ENCODE measurements at regions not wholly inside any gene's neighbourhood (a gene's known extent, or its start where the extent isn't known, plus 50 kb on each side); places are given as distances from the start of the nearest gene placed in this dataset.
"Not testable (repeated sequence)": the region's sequence is repeated elsewhere in the genome, so short reads cannot be mapped to it uniquely, and the experiment has no call there.

GRCh38 chr19:23547156-23547555, 139.9 kb downstream of the ZNF675 start:
- H3K36me3 Mint-ChIP-seq, result no peaks in the 10 kb centered on the region
- DNase-seq, result no peak
- no peaks in the 10 kb centered on the region for H3K4me1 Mint-ChIP-seq
- no peak overlapping the region for H3K4me3 Mint-ChIP-seq
- peaks cover 59% of the 10 kb centered on the region for H3K9me3 Mint-ChIP-seq
- H3K27me3 Mint-ChIP-seq, result no peaks in the 10 kb centered on the region
- H3K27ac Mint-ChIP-seq, result no peak overlapping the region
- CTCF ChIA-PET, result no interaction called here

GRCh38 chr19:23543351-23543750, 143.7 kb downstream of the ZNF675 start:
- CTCF ChIA-PET, result no interaction called here
- no peaks in the 10 kb centered on the region for H3K27me3 Mint-ChIP-seq
- H3K9me3 Mint-ChIP-seq, result peaks cover 52% of the 10 kb centered on the region
- DNase-seq, result no peak
- H3K4me3 Mint-ChIP-seq, result no peak overlapping the region
- H3K27ac Mint-ChIP-seq, result no peak overlapping the region
- no peaks in the 10 kb centered on the region for H3K36me3 Mint-ChIP-seq
- no peaks in the 10 kb centered on the region for H3K4me1 Mint-ChIP-seq

- Mint-ChIP-seq H3K27ac (no peak overlapping the region), H3K9me3 (peaks cover 47% of the 10 kb centered on the region), H3K27me3 (no peaks in the 10 kb centered on the region), H3K4me1 (no peaks in the 10 kb centered on the region), H3K36me3 (no peaks in the 10 kb centered on the region), H3K4me3 (no peak overlapping the region)
- DNase-seq, result no peak
- CTCF ChIA-PET, result no interaction called here
These were observed 144.4 kb downstream of the ZNF675 start for GRCh38 chr19:23542562-23542961.

- Mint-ChIP-seq H3K27me3 (no peaks in the 10 kb centered on the region), H3K9me3 (peaks cover 42% of the 10 kb centered on the region), H3K36me3 (no peaks in the 10 kb centered on the region), H3K27ac (no peak overlapping the region), H3K4me3 (no peak overlapping the region), H3K4me1 (no peaks in the 10 kb centered on the region)
- CTCF ChIA-PET, result no interaction called here
- no peak for DNase-seq
These were observed 145.0 kb downstream of the ZNF675 start for GRCh38 chr19:23541991-23542390.

GRCh38 chr19:23540180-23540579, 144.9 kb upstream of the ZNF91 start:
- H3K27me3 Mint-ChIP-seq, H3K4me1 Mint-ChIP-seq, H3K4me3 Mint-ChIP-seq: not testable (repeated sequence)

GRCh38 chr19:23539499-23539898, 144.2 kb upstream of the ZNF91 start:
- DNase-seq, result no peak
- no peaks in the 10 kb centered on the region for H3K27me3 Mint-ChIP-seq
- H3K27ac Mint-ChIP-seq, result no peak overlapping the region
- H3K4me3 Mint-ChIP-seq, result no peak overlapping the region
- CTCF ChIA-PET, result no interaction called here
- H3K9me3 Mint-ChIP-seq, result peaks cover 32% of the 10 kb centered on the region
- H3K36me3 Mint-ChIP-seq, result no peaks in the 10 kb centered on the region
- no peaks in the 10 kb centered on the region for H3K4me1 Mint-ChIP-seq

More at GRCh38 chr19:23540180-23540579, 144.9 kb upstream of the ZNF91 start:
- CTCF ChIA-PET, DNase-seq, H3K36me3 Mint-ChIP-seq, H3K27ac Mint-ChIP-seq: not testable (repeated sequence)
- peaks cover 35% of the 10 kb centered on the region for H3K9me3 Mint-ChIP-seq

- H3K27me3 Mint-ChIP-seq, H3K4me1 Mint-ChIP-seq, CTCF ChIA-PET: not testable (repeated sequence)
These were observed 141.9 kb upstream of the ZNF91 start for GRCh38 chr19:23537136-23537535.

GRCh38 chr19:23536341-23536740, 141.1 kb upstream of the ZNF91 start:
- H3K9me3 Mint-ChIP-seq, result peaks cover 22% of the 10 kb centered on the region
- CTCF ChIA-PET, H3K27me3 Mint-ChIP-seq, H3K36me3 Mint-ChIP-seq, DNase-seq, H3K4me1 Mint-ChIP-seq, H3K4me3 Mint-ChIP-seq, H3K27ac Mint-ChIP-seq: not testable (repeated sequence)

More at GRCh38 chr19:23537136-23537535, 141.9 kb upstream of the ZNF91 start:
- not testable (repeated sequence) for H3K4me3 Mint-ChIP-seq, H3K36me3 Mint-ChIP-seq, H3K27ac Mint-ChIP-seq, DNase-seq
- H3K9me3 Mint-ChIP-seq, result peaks cover 25% of the 10 kb centered on the region

- H3K9me3 Mint-ChIP-seq, result peaks cover 23% of the 10 kb centered on the region
- H3K27me3 Mint-ChIP-seq, H3K36me3 Mint-ChIP-seq, DNase-seq, CTCF ChIA-PET, H3K4me1 Mint-ChIP-seq, H3K4me3 Mint-ChIP-seq, H3K27ac Mint-ChIP-seq: not testable (repeated sequence)
These were observed 140.6 kb upstream of the ZNF91 start for GRCh38 chr19:23535901-23536300.

- H3K4me3 Mint-ChIP-seq, H3K27me3 Mint-ChIP-seq, H3K27ac Mint-ChIP-seq, H3K4me1 Mint-ChIP-seq, H3K36me3 Mint-ChIP-seq, DNase-seq, CTCF ChIA-PET: not testable (repeated sequence)
- H3K9me3 Mint-ChIP-seq, result peaks cover 34% of the 10 kb centered on the region
These were observed 138.2 kb upstream of the ZNF91 start for GRCh38 chr19:23533441-23533840.

GRCh38 chr19:23531976-23532375, 136.7 kb upstream of the ZNF91 start:
- H3K27me3 Mint-ChIP-seq, result no peaks in the 10 kb centered on the region
- no peaks in the 10 kb centered on the region for H3K4me1 Mint-ChIP-seq
- H3K9me3 Mint-ChIP-seq, result peaks cover 41% of the 10 kb centered on the region
- CTCF ChIA-PET, result no interaction called here
- no peak overlapping the region for H3K4me3 Mint-ChIP-seq
- no peaks in the 10 kb centered on the region for H3K36me3 Mint-ChIP-seq
- DNase-seq, result no peak
- no peak overlapping the region for H3K27ac Mint-ChIP-seq

GRCh38 chr19:23531231-23531790, 136.0 kb upstream of the ZNF91 start:
- Mint-ChIP-seq H3K36me3 (no peaks in the 10 kb centered on the region), H3K4me1 (no peaks in the 10 kb centered on the region), H3K27ac (no peak overlapping the region), H3K27me3 (no peaks in the 10 kb centered on the region), H3K9me3 (peaks cover 41% of the 10 kb centered on the region), H3K4me3 (no peak overlapping the region)
- no peak for DNase-seq
- CTCF ChIA-PET, result no interaction called here

- no peaks in the 10 kb centered on the region for H3K36me3 Mint-ChIP-seq
- no peak overlapping the region for H3K27ac Mint-ChIP-seq
- no peak overlapping the region for H3K4me3 Mint-ChIP-seq
- CTCF ChIA-PET, result no interaction called here
- no peaks in the 10 kb centered on the region for H3K27me3 Mint-ChIP-seq
- H3K4me1 Mint-ChIP-seq, result no peaks in the 10 kb centered on the region
- no peak for DNase-seq
- peaks cover 44% of the 10 kb centered on the region for H3K9me3 Mint-ChIP-seq
These were observed 133.1 kb upstream of the ZNF91 start for GRCh38 chr19:23528376-23528775.

GRCh38 chr19:23527797-23528196, 132.5 kb upstream of the ZNF91 start:
- Mint-ChIP-seq H3K9me3 (peaks cover 45% of the 10 kb centered on the region), H3K27me3 (no peaks in the 10 kb centered on the region), H3K27ac (no peak overlapping the region), H3K4me3 (no peak overlapping the region), H3K36me3 (no peaks in the 10 kb centered on the region), H3K4me1 (no peaks in the 10 kb centered on the region)
- CTCF ChIA-PET, result no interaction called here
- no peak for DNase-seq

- Mint-ChIP-seq H3K27ac (no peak overlapping the region), H3K9me3 (peaks cover 47% of the 10 kb centered on the region), H3K4me1 (no peaks in the 10 kb centered on the region), H3K4me3 (no peak overlapping the region), H3K36me3 (no peaks in the 10 kb centered on the region), H3K27me3 (no peaks in the 10 kb centered on the region)
- CTCF ChIA-PET, result no interaction called here
- no peak for DNase-seq
These were observed 131.0 kb upstream of the ZNF91 start for GRCh38 chr19:23526302-23526701.

GRCh38 chr19:23525276-23525852, 130.1 kb upstream of the ZNF91 start:
- Mint-ChIP-seq H3K27me3 (no peaks in the 10 kb centered on the region), H3K27ac (no peak overlapping the region), H3K36me3 (no peaks in the 10 kb centered on the region), H3K9me3 (peaks cover 53% of the 10 kb centered on the region), H3K4me3 (no peak overlapping the region), H3K4me1 (no peaks in the 10 kb centered on the region)
- CTCF ChIA-PET, result no interaction called here
- DNase-seq, result no peak

All from activated naive CD4-positive, alpha-beta T cell treated with anti-CD3 and anti-CD28 coated beads, Interleukin-2, amount 10 ng/mL, durations not matched to agents 7 days and 5 days (primary cell).